Panc1 (cell line): ENCODE measurements at regions not wholly inside any gene's neighbourhood (a gene's known extent, or its start where the extent isn't known, plus 50 kb on each side); places are given as distances from the start of the nearest gene placed in this dataset.

Experiments
- POLR2AphosphoS5 ChIP-seq: IDR thresholded peaks from 2 replicates; pipeline ENCODE4 v1.6.1; 2012; ENCODE audit warnings: mild to moderate bottlenecking, low read depth, low read length, moderate library complexity
- SIN3A ChIP-seq: IDR thresholded peaks from 2 replicates; pipeline ENCODE4 v1.6.1; 2012; ENCODE audit warnings: low read depth, mild to moderate bottlenecking, low read length, moderate library complexity, borderline replicate concordance; ENCODE audit not compliant: insufficient read depth
- TCF7L2 ChIP-seq: IDR thresholded peaks from 2 replicates; pipeline ENCODE4 v1.6.1; 2011; ENCODE audit warnings: mild to moderate bottlenecking, low read depth, low read length, inconsistent platforms
- TF ChIP-seq, protein P1 (sequence below): fragments of 450-650 bp; IDR thresholded peaks from 2 replicates; pipeline ENCODE4 v1.5.1; 2017; ENCODE audit warnings: mild to moderate bottlenecking
- TF ChIP-seq, protein P2 (sequence below), 2 experiments: IDR thresholded peaks; 2 replicates each; pipeline ENCODE4 v1.6.1; 2011 to 2012; ENCODE audit warnings: low read depth in 2 of 2, control low read depth in 1 of 2, low read length in 1 of 2, mild to moderate bottlenecking in 1 of 2, moderate library complexity in 1 of 2; ENCODE audit not compliant: insufficient read depth in 1 of 2

DNA sequence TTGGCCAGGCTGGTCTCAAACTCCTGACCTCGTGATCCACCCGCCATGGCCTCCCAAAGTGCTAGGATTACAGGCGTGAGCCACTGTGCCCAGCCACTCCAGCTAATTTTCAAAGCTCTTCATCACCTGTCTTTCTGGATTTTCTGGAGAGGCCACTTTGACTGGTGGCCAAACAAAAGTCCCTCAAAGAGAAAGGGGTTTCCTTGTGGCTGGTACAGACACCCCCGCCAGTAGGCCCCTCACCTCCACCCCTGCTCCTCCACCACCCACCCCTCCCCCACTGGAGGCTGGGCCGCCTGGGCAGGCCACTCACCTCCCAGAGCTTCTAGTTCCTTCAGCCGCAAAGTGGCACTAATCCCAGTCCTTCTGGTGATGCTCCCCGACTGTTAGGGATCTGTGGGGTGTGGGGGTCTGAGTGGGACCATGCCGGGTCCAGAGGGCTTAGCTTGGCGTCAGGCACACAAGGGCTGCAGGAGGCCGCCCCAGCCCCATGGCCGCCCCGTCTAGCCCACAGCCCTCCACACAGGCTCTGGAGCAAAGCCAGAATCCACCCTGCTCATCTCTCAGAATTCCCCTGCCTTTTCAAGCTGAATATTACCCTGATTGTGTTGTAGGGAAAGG lies 182.0 kb upstream of the IER5L start:
- TF ChIP-seq, protein P1, sequence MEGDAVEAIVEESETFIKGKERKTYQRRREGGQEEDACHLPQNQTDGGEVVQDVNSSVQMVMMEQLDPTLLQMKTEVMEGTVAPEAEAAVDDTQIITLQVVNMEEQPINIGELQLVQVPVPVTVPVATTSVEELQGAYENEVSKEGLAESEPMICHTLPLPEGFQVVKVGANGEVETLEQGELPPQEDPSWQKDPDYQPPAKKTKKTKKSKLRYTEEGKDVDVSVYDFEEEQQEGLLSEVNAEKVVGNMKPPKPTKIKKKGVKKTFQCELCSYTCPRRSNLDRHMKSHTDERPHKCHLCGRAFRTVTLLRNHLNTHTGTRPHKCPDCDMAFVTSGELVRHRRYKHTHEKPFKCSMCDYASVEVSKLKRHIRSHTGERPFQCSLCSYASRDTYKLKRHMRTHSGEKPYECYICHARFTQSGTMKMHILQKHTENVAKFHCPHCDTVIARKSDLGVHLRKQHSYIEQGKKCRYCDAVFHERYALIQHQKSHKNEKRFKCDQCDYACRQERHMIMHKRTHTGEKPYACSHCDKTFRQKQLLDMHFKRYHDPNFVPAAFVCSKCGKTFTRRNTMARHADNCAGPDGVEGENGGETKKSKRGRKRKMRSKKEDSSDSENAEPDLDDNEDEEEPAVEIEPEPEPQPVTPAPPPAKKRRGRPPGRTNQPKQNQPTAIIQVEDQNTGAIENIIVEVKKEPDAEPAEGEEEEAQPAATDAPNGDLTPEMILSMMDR, result no peak
- no peak for TF ChIP-seq POLR2AphosphoS5
- TF ChIP-seq, protein P2, sequence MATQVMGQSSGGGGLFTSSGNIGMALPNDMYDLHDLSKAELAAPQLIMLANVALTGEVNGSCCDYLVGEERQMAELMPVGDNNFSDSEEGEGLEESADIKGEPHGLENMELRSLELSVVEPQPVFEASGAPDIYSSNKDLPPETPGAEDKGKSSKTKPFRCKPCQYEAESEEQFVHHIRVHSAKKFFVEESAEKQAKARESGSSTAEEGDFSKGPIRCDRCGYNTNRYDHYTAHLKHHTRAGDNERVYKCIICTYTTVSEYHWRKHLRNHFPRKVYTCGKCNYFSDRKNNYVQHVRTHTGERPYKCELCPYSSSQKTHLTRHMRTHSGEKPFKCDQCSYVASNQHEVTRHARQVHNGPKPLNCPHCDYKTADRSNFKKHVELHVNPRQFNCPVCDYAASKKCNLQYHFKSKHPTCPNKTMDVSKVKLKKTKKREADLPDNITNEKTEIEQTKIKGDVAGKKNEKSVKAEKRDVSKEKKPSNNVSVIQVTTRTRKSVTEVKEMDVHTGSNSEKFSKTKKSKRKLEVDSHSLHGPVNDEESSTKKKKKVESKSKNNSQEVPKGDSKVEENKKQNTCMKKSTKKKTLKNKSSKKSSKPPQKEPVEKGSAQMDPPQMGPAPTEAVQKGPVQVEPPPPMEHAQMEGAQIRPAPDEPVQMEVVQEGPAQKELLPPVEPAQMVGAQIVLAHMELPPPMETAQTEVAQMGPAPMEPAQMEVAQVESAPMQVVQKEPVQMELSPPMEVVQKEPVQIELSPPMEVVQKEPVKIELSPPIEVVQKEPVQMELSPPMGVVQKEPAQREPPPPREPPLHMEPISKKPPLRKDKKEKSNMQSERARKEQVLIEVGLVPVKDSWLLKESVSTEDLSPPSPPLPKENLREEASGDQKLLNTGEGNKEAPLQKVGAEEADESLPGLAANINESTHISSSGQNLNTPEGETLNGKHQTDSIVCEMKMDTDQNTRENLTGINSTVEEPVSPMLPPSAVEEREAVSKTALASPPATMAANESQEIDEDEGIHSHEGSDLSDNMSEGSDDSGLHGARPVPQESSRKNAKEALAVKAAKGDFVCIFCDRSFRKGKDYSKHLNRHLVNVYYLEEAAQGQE (IDR thresholded peaks at IDR 0.05; ENCODE audit: insufficient read depth in 1 of 2, low read depth in 2 of 2, low read length in 1 of 2), result no peak
- TF ChIP-seq SIN3A, result no peak
- no peak for TF ChIP-seq TCF7L2
